ENCODE measurements at regions not wholly inside any gene's neighbourhood (a gene's known extent, or its start where the extent isn't known, plus 50 kb on each side); places are given as distances from the start of the nearest gene placed in this dataset.
"Not testable (repeated sequence)": the region's sequence is repeated elsewhere in the genome, so short reads cannot be mapped to it uniquely, and the experiment has no call there.

- Histone ChIP-seq H3K9ac (ENCODE audit: low read depth, low read length) (no peak overlapping the region), H3K27ac (ENCODE audit: low read length) (no peak overlapping the region), H3K9me3 (ENCODE audit: insufficient read depth, low read depth, low read length) (no peaks in the 10 kb centered on the region)
These were observed 2604.0 kb downstream of the PCDH9 start for GRCh38 chr13:64626105-64626504.

GRCh38 chr13:64617231-64617630 lies 2612.9 kb downstream of the PCDH9 start:
- H3K4me3 ChIP-seq (ENCODE audit: low read length): no peak overlapping the region
- no peaks in the 10 kb centered on the region for H3K36me3 ChIP-seq (ENCODE audit: insufficient read depth, low read depth, low read length)

More at GRCh38 chr13:64626105-64626504, 2604.0 kb downstream of the PCDH9 start:
- Histone ChIP-seq H3K27me3 (ENCODE audit: insufficient read depth, low read length) (no peaks in the 10 kb centered on the region), H3K4me1 (ENCODE audit: insufficient read depth, low read length) (peaks cover 3% of the 10 kb centered on the region; the same call in 1 of the 2 replicates), H3K4me3 (ENCODE audit: low read length) (no peak overlapping the region), H3K36me3 (ENCODE audit: insufficient read depth, low read depth, low read length) (no peaks in the 10 kb centered on the region)

DNA sequence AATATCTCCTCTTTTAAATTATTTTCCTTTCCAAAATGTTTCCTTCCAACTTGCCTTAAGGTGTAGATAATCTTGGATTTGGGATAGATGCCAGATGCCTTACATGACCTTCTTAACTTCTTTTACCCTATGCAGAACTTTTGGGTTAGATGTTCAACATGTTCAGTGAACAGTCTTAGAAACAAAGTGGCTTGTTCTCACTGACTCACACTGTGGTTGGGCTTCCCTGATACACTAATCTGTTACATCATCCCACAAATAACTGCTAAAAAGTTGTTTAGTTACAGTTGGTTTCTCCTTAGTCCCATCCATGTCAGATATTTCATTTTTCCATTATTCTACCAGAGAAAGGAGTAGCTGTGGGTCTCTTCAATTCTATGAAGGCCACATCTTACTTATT lies 2638.2 kb downstream of the PCDH9 start:
- H3K4me3 ChIP-seq (ENCODE audit: low read length): no peak overlapping the region
- no peaks in the 10 kb centered on the region for H3K36me3 ChIP-seq (ENCODE audit: insufficient read depth, low read depth, low read length)
- H3K9ac ChIP-seq (ENCODE audit: low read depth, low read length): no peak overlapping the region
- no peak overlapping the region for H3K27ac ChIP-seq (ENCODE audit: low read length)
- no peaks in the 10 kb centered on the region for H3K9me3 ChIP-seq (ENCODE audit: insufficient read depth, low read depth, low read length)
- no peaks in the 10 kb centered on the region for H3K27me3 ChIP-seq (ENCODE audit: insufficient read depth, low read length)
- H3K4me1 ChIP-seq (ENCODE audit: insufficient read depth, low read length): no peaks in the 10 kb centered on the region

More at GRCh38 chr13:64617231-64617630, 2612.9 kb downstream of the PCDH9 start:
- H3K9me3 ChIP-seq (ENCODE audit: insufficient read depth, low read depth, low read length): no peaks in the 10 kb centered on the region
- H3K4me1 ChIP-seq (ENCODE audit: insufficient read depth, low read length): no peaks in the 10 kb centered on the region
- no peak overlapping the region for H3K27ac ChIP-seq (ENCODE audit: low read length)
- no peak overlapping the region for H3K9ac ChIP-seq (ENCODE audit: low read depth, low read length)
- H3K27me3 ChIP-seq (ENCODE audit: insufficient read depth, low read length): no peaks in the 10 kb centered on the region

- H3K4me3 ChIP-seq (ENCODE audit: low read length): no peak overlapping the region
- H3K4me1 ChIP-seq (ENCODE audit: insufficient read depth, low read length): no peaks in the 10 kb centered on the region
- H3K27me3 ChIP-seq (ENCODE audit: insufficient read depth, low read length): no peaks in the 10 kb centered on the region
- H3K9ac ChIP-seq (ENCODE audit: low read depth, low read length): no peak overlapping the region
- H3K36me3 ChIP-seq (ENCODE audit: insufficient read depth, low read depth, low read length): no peaks in the 10 kb centered on the region
- no peak overlapping the region for H3K27ac ChIP-seq (ENCODE audit: low read length)
- H3K9me3 ChIP-seq (ENCODE audit: insufficient read depth, low read depth, low read length): no peaks in the 10 kb centered on the region; the same call in 1 of the 2 replicates
These were observed 2650.8 kb downstream of the PCDH9 start for GRCh38 chr13:64579331-64579730.

DNA sequence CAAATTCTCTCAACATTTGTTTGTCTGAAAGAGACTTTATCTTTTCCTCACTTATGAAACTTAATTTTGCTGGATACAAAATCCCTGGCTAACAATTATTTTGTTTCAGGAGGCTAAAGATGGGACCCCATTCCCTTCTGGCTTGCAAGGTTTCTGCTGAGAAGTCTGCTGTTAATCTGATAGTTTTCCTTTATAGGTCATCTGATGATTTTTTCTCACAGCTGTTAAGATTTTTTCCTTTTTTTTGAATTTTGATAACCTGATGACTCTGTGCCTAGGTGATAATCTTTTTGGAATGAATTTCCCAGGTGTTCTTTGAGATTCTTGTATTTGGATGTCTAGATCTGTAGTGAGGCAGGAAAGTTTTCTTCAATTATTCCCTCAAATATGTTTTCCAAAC lies 2661.4 kb downstream of the PCDH9 start:
- Histone ChIP-seq H3K27ac (ENCODE audit: low read length) (no peak overlapping the region), H3K27me3 (ENCODE audit: insufficient read depth, low read length) (no peaks in the 10 kb centered on the region), H3K9ac (ENCODE audit: low read depth, low read length) (no peak overlapping the region), H3K4me3 (ENCODE audit: low read length) (no peak overlapping the region), H3K9me3 (ENCODE audit: insufficient read depth, low read depth, low read length) (peaks cover 5% of the 10 kb centered on the region), H3K36me3 (ENCODE audit: insufficient read depth, low read depth, low read length) (no peaks in the 10 kb centered on the region), H3K4me1 (ENCODE audit: insufficient read depth, low read length) (no peaks in the 10 kb centered on the region)

DNA sequence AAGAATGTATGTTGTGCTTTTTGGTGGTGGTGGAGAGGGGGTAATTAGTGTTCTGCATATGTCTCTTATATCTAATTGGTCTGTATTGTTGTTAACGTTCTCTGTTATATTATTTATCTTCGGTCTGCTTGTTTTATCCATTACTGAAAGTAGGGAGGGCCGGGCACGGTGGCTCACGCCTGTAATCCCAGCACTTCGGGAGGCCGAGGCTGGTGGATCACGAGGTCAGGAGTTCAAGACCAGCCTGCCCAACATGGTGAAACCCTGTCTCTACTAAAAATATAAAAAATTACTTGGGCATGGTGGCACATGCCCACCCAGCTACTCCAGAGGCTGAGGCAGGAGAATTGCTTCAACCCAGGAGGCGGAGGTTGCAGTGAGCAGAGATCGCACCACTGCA lies 2672.1 kb downstream of the PCDH9 start:
- not testable (repeated sequence) for H3K4me3 ChIP-seq (ENCODE audit: low read length); H3K9ac ChIP-seq (ENCODE audit: low read depth, low read length); H3K36me3 ChIP-seq (ENCODE audit: insufficient read depth, low read depth, low read length); H3K4me1 ChIP-seq (ENCODE audit: insufficient read depth, low read length); H3K9me3 ChIP-seq (ENCODE audit: insufficient read depth, low read depth, low read length); H3K27me3 ChIP-seq (ENCODE audit: insufficient read depth, low read length); H3K27ac ChIP-seq (ENCODE audit: low read length)

GRCh38 chr13:64556376-64556775 lies 2673.8 kb downstream of the PCDH9 start:
- H3K4me3 ChIP-seq (ENCODE audit: low read length): no peak overlapping the region
- H3K4me1 ChIP-seq (ENCODE audit: insufficient read depth, low read length): no peaks in the 10 kb centered on the region
- H3K9ac ChIP-seq (ENCODE audit: low read depth, low read length): no peak overlapping the region
- no peaks in the 10 kb centered on the region for H3K36me3 ChIP-seq (ENCODE audit: insufficient read depth, low read depth, low read length)
- H3K27me3 ChIP-seq (ENCODE audit: insufficient read depth, low read length): no peaks in the 10 kb centered on the region
- no peak overlapping the region for H3K27ac ChIP-seq (ENCODE audit: low read length)
- no peaks in the 10 kb centered on the region for H3K9me3 ChIP-seq (ENCODE audit: insufficient read depth, low read depth, low read length)

DNA sequence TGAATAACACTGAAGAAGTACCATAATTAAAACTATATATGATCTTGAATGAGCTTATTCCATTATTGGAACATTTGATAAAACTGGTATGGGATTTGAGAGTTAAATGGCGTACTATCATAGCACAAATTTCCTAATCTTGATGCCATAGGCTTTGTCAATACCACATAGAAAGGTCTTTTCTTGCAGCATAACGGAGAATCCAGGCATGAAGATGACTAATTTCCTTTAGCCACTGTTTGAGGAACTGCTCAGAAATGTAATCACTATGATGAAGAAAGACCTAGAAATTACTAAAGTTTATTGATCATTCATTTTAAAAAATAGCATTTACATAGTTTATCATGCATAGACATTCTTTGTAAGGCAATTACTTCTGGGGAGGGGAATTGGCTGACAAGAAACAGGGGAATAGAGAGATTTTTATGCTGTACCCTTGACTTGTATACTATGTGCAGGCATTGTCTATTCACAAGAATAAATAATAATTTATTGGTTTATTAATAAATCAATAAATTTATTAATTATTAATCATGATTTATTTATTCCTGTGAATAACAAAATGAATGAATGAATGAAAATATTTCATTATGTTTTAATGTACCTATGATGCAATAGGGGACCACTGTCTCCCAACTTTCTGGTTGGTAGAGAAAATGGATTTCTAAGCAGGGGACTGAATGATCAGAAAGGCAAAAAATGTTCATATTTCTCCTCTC lies 2676.6 kb downstream of the PCDH9 start:
- Histone ChIP-seq H3K4me3 (ENCODE audit: low read length) (no peak overlapping the region), H3K4me1 (ENCODE audit: insufficient read depth, low read length) (no peaks in the 10 kb centered on the region), H3K9me3 (ENCODE audit: insufficient read depth, low read depth, low read length) (0 out of 2 replicates have a peak, but pooled peaks cover 6% of the 10 kb centered on the region), H3K9ac (ENCODE audit: low read depth, low read length) (no peak overlapping the region), H3K27me3 (ENCODE audit: insufficient read depth, low read length) (no peaks in the 10 kb centered on the region), H3K36me3 (ENCODE audit: insufficient read depth, low read depth, low read length) (no peaks in the 10 kb centered on the region), H3K27ac (ENCODE audit: low read length) (no peak overlapping the region)

- no peaks in the 10 kb centered on the region for H3K36me3 ChIP-seq (ENCODE audit: insufficient read depth, low read depth, low read length)
- H3K4me1 ChIP-seq (ENCODE audit: insufficient read depth, low read length): no peaks in the 10 kb centered on the region
- no peak overlapping the region for H3K4me3 ChIP-seq (ENCODE audit: low read length)
- H3K9ac ChIP-seq (ENCODE audit: low read depth, low read length): no peak overlapping the region
- no peak overlapping the region for H3K27ac ChIP-seq (ENCODE audit: low read length)
- H3K27me3 ChIP-seq (ENCODE audit: insufficient read depth, low read length): no peaks in the 10 kb centered on the region
- 0 out of 2 replicates have a peak, but pooled peaks cover 6% of the 10 kb centered on the region for H3K9me3 ChIP-seq (ENCODE audit: insufficient read depth, low read depth, low read length)
These were observed 2678.4 kb downstream of the PCDH9 start for GRCh38 chr13:64551755-64552154.

DNA sequence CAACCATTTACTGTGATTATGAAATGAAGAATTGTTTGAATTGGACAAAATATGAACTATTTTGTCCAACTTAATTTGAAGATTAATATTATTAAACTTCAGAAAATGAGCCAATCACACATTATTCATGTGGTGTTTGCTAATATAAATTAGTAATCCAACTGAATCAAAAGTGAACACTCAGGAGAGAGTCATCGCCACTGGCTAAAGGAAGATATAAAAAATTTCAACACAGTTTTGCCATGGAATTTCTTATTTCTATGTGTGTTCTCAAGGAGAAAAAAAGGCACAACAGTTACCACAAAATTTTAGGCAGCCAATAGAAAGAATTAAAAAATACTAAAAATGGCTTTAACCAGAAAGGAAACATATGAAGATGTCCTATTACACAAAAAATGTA lies 2683.8 kb downstream of the PCDH9 start:
- no peak overlapping the region for H3K9ac ChIP-seq (ENCODE audit: low read depth, low read length)
- no peaks in the 10 kb centered on the region for H3K36me3 ChIP-seq (ENCODE audit: insufficient read depth, low read depth, low read length)
- no peak overlapping the region for H3K27ac ChIP-seq (ENCODE audit: low read length)
- no peak overlapping the region for H3K4me3 ChIP-seq (ENCODE audit: low read length)
- H3K9me3 ChIP-seq (ENCODE audit: insufficient read depth, low read depth, low read length): 0 out of 2 replicates have a peak, but pooled peaks cover 6% of the 10 kb centered on the region
- H3K27me3 ChIP-seq (ENCODE audit: insufficient read depth, low read length): no peaks in the 10 kb centered on the region
- H3K4me1 ChIP-seq (ENCODE audit: insufficient read depth, low read length): no peaks in the 10 kb centered on the region

DNA sequence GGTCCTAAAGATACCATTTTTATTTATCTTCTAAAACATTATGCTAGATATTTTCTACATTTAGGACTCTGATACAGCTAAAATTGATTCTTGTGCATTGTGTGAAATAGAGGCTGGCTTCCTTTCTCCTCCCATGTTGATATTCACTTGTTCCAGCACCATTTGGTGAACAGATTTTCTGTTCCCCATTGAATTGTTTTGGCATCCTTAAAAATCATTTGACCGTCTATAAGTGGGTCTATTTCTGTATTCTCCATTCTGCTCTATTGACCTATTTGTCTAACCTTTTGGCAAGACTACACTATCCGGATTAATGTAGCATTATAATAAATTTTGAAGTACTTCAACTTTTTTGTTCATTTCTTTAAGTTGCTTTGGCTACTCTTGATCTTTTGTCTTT lies 2689.2 kb downstream of the PCDH9 start:
- Histone ChIP-seq H3K9ac (ENCODE audit: low read depth, low read length) (no peak overlapping the region), H3K27me3 (ENCODE audit: insufficient read depth, low read length) (no peaks in the 10 kb centered on the region), H3K4me1 (ENCODE audit: insufficient read depth, low read length) (no peaks in the 10 kb centered on the region), H3K27ac (ENCODE audit: low read length) (no peak overlapping the region), H3K9me3 (ENCODE audit: insufficient read depth, low read depth, low read length) (no peaks in the 10 kb centered on the region), H3K36me3 (ENCODE audit: insufficient read depth, low read depth, low read length) (no peaks in the 10 kb centered on the region), H3K4me3 (ENCODE audit: low read length) (no peak overlapping the region)

DNA sequence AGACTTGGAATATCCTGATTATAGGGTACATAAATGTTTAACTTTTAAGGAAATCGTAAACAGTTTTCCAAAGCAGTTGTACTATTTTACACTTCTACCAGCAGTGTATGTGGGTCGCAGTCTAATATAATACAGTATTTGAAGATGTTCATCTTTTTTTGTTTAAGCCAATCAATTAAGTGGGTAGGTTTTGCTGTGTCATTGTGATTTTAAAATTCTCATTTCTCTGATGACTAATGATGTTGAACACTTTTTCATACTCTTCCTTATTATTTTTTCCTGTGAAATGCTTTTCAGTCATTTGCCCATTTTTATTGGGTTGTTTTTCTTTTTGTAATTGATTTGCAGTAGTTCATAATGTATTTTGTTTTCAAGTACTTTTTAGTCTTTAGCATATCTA lies 2689.7 kb downstream of the PCDH9 start:
- H3K4me3 ChIP-seq (ENCODE audit: low read length): no peak overlapping the region
- H3K9me3 ChIP-seq (ENCODE audit: insufficient read depth, low read depth, low read length): no peaks in the 10 kb centered on the region
- H3K9ac ChIP-seq (ENCODE audit: low read depth, low read length): no peak overlapping the region
- no peak overlapping the region for H3K27ac ChIP-seq (ENCODE audit: low read length)
- H3K36me3 ChIP-seq (ENCODE audit: insufficient read depth, low read depth, low read length): no peaks in the 10 kb centered on the region
- H3K4me1 ChIP-seq (ENCODE audit: insufficient read depth, low read length): no peaks in the 10 kb centered on the region
- H3K27me3 ChIP-seq (ENCODE audit: insufficient read depth, low read length): no peaks in the 10 kb centered on the region
